Skeletal muscle tissue (tissue), 3 donors: ENCODE measurements at regions not wholly inside any gene's neighbourhood (a gene's known extent, or its start where the extent isn't known, plus 50 kb on each side); places are given as distances from the start of the nearest gene placed in this dataset.

Experiments
- H3K27ac ChIP-seq: one replicate; pipeline ENCODE4 v1.7.0; 2013; ENCODE audit warnings: mild to moderate bottlenecking, low read depth, low read length, inconsistent platforms
- H3K27me3 ChIP-seq, 3 donors: one replicate each; pipeline ENCODE4 v1.7.0; 2013; ENCODE audit warnings: low read length in 3 of 3; ENCODE audit not compliant: control insufficient read depth in 3 of 3, insufficient read depth in 3 of 3
- H3K36me3 ChIP-seq, 3 donors: one replicate each; pipeline ENCODE4 v1.7.0; 2013; ENCODE audit warnings: low read length in 3 of 3; ENCODE audit not compliant: control insufficient read depth in 3 of 3, insufficient read depth in 3 of 3
- H3K4me1 ChIP-seq, 3 donors: one replicate each; pipeline ENCODE4 v1.7.0; 2013; ENCODE audit warnings: low read length in 3 of 3, mild to moderate bottlenecking in 3 of 3; ENCODE audit not compliant: control insufficient read depth in 3 of 3, insufficient read depth in 3 of 3
- H3K4me3 ChIP-seq, 3 donors: one replicate each; pipeline ENCODE4 v1.7.0; 2013; ENCODE audit warnings: low read length in 3 of 3
- H3K9ac ChIP-seq, 3 donors: one replicate each; pipeline ENCODE4 v1.7.0; 2013; ENCODE audit warnings: low read length in 3 of 3, mild to moderate bottlenecking in 3 of 3, moderate library complexity in 2 of 3, low read depth in 1 of 3
- H3K9me3 ChIP-seq, 3 donors: one replicate each; pipeline ENCODE4 v1.7.0; 2013; ENCODE audit warnings: low read length in 3 of 3; ENCODE audit not compliant: control insufficient read depth in 3 of 3
- donor health status: Osteomylitis.

DNA sequence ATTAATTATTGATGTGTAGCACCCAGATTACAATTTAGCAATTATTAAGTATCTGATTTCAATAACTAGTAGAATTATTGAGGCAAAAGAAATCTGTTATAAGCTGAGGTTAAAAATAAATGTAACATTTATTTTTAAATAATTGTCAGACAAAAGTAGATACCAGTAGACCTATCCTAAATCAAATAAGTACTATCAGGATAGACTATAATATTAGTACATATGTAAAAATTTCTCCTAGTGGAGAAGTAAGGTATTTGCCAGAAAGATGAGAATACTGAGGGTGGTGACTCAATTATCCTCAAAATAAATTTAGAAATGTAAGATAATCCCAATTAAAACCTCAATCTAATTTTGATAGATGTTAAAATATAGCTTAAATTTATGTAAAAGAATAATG is 377.8 kb upstream of the CHRM3 start:
- H3K9ac ChIP-seq, result no peak overlapping the region
- no peaks in the 10 kb centered on the region for H3K27me3 ChIP-seq
- H3K27ac ChIP-seq, result no peak overlapping the region
- H3K9me3 ChIP-seq, result no peaks in the 10 kb centered on the region
- H3K36me3 ChIP-seq, result no peaks in the 10 kb centered on the region
- H3K4me1 ChIP-seq, result no peaks in the 10 kb centered on the region
- no peak overlapping the region for H3K4me3 ChIP-seq

GRCh38 chr1:239006276-239006675 is 380.1 kb upstream of the CHRM3 start:
- Histone ChIP-seq H3K9me3 (no peaks in the 10 kb centered on the region), H3K4me3 (no peak overlapping the region), H3K9ac (no peak overlapping the region), H3K36me3 (no peaks in the 10 kb centered on the region), H3K4me1 (no peaks in the 10 kb centered on the region), H3K27ac (no peak overlapping the region), H3K27me3 (no peaks in the 10 kb centered on the region)

- Histone ChIP-seq H3K27me3 (no peaks in the 10 kb centered on the region), H3K9ac (no peak overlapping the region), H3K9me3 (no peaks in the 10 kb centered on the region), H3K27ac (no peak overlapping the region), H3K4me1 (no peaks in the 10 kb centered on the region), H3K36me3 (no peaks in the 10 kb centered on the region), H3K4me3 (no peak overlapping the region)
These were observed 386.4 kb upstream of the CHRM3 start for GRCh38 chr1:238999944-239000343.

DNA sequence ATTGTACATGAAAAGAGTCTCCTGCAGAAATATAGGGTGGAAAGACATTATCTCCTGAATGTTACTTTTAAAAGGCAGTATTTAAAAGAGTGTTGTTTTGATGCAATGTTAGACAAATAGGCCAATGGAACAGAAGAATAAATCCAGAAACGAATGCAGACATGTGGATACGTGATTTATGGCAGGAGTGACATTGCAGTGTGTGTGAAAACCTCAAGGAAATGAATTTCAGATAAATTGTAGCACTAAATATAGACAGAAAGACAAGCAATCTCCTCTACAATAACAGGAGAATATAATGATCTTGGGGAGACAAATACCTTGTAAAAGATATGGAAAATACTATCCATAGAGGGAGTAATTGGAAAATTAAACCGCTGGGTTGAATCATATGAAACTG is 387.8 kb upstream of the CHRM3 start:
- Histone ChIP-seq H3K9ac (no peak overlapping the region), H3K36me3 (no peaks in the 10 kb centered on the region), H3K27me3 (no peaks in the 10 kb centered on the region), H3K9me3 (no peaks in the 10 kb centered on the region), H3K4me1 (no peaks in the 10 kb centered on the region), H3K27ac (no peak overlapping the region), H3K4me3 (no peak overlapping the region)

DNA sequence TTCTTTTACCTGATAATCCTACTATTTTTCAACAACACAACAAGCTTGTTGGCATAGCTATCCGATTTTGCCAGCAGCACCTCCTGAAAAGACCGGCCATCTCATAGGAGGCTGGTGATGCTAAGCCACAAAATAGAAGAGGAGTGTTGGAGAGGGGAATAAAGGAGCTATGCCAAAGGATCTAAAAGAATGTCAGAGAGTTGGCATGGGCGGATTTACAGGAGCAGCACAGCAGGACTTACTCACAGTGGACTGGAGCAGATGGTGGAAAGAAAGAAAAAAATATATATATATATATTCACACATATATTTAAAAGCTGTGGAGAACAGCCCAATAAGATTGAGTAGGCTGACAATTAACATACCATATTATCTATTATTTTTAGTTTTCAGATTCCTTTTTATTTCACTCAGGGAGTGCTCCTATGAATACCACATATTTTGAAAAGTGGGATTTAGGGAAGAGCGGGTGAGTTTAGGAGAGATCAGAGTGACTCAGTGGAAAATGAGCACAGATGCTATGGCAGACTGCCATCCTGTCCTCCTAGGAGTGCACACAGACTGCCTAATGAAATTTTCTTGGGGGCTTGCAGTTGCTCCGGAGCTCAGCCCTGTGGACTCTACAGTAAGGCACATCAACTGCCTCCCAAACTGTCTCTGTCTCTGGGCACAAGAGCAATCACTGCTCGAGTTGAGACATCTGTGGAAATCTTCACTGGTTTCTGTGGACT is 394.4 kb upstream of the CHRM3 start:
- no peaks in the 10 kb centered on the region for H3K27me3 ChIP-seq
- H3K4me3 ChIP-seq, result no peak overlapping the region
- H3K9ac ChIP-seq, result no peak overlapping the region
- no peaks in the 10 kb centered on the region for H3K4me1 ChIP-seq
- H3K27ac ChIP-seq, result no peak overlapping the region
- H3K36me3 ChIP-seq, result no peaks in the 10 kb centered on the region
- H3K9me3 ChIP-seq, result no peaks in the 10 kb centered on the region

- Histone ChIP-seq H3K4me1 (no peaks in the 10 kb centered on the region), H3K9ac (no peak overlapping the region), H3K36me3 (no peaks in the 10 kb centered on the region), H3K4me3 (no peak overlapping the region), H3K9me3 (no peaks in the 10 kb centered on the region), H3K27ac (no peak overlapping the region), H3K27me3 (no peaks in the 10 kb centered on the region)
These were observed 401.1 kb upstream of the CHRM3 start for GRCh38 chr1:238985312-238985711.

DNA sequence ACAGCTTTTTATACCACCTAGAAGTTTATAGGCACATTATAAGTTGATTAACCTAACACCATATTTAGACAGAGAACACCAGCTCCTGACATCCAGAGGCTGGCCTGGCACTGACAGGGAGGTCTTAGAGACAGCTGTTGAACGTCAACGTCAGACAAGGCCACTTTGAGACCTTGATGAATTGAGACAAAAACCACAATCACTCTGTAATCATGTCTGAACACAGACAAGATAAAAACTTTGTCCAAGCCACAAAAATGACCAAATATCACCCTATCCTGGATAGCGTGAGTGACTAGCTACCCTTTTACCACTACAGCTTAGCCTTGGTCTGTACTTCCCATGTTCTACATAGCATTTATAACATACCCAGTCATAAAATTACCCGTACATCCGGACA is 403.6 kb upstream of the CHRM3 start:
- H3K4me1 ChIP-seq, result no peaks in the 10 kb centered on the region

DNA sequence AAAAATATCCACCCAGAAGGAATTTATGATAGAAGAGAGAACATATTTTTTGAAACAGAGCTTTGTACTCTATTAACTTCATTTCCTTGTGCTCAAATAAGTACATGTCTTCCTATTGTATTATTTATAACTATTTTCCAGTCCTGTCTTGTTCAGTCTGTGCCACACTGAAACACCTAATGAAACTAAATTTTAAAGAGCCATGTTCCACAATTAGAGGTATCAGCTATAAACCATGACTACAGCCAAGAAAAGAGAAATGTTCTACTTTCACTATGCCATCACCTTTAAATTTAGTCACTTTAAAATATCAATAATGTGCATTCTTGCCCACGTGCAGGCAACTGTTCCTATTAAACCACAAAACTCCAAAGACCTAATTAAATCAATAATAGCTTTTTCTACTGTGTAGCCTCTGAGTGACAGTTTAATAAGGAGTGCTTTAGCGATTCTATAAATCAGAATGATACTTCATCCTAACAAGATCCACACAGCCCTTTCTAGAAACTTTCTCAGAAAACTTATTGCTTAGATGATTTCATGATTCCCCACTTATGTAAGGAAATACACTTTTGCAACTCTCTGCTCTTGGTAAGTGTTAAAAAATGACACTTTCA is 404.9 kb upstream of the CHRM3 start:
- Histone ChIP-seq H3K27me3 (no peaks in the 10 kb centered on the region), H3K27ac (no peak overlapping the region), H3K9ac (no peak overlapping the region), H3K9me3 (no peaks in the 10 kb centered on the region), H3K4me1 (no peaks in the 10 kb centered on the region), H3K4me3 (no peak overlapping the region), H3K36me3 (no peaks in the 10 kb centered on the region)

More for the DNA sequence above, 403.6 kb upstream of the CHRM3 start:
- Histone ChIP-seq H3K36me3 (no peaks in the 10 kb centered on the region), H3K9ac (no peak overlapping the region), H3K27ac (no peak overlapping the region), H3K27me3 (no peaks in the 10 kb centered on the region), H3K4me3 (no peak overlapping the region), H3K9me3 (no peaks in the 10 kb centered on the region)

DNA sequence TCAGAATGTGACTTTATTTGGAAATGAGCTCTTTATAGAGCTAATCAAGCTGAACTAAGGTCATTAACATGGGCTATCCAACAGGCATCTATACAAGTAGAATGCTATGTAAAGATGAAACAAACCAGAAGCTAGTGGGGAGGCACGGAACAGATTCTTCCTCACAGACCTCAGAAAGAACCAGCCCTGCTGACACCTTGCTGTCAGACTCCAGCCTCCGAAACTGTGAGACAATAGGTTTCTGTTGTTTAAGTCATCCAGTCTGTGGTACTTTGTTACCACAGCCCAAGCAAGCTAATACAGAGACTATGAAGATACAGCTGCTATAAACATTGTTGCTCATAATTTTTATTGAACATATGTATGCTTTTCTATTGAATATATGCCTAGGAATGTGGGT is 406.3 kb upstream of the CHRM3 start:
- Histone ChIP-seq H3K9me3 (no peaks in the 10 kb centered on the region), H3K27ac (no peak overlapping the region), H3K36me3 (no peaks in the 10 kb centered on the region), H3K4me3 (no peak overlapping the region), H3K9ac (no peak overlapping the region), H3K4me1 (no peaks in the 10 kb centered on the region), H3K27me3 (no peaks in the 10 kb centered on the region)

DNA sequence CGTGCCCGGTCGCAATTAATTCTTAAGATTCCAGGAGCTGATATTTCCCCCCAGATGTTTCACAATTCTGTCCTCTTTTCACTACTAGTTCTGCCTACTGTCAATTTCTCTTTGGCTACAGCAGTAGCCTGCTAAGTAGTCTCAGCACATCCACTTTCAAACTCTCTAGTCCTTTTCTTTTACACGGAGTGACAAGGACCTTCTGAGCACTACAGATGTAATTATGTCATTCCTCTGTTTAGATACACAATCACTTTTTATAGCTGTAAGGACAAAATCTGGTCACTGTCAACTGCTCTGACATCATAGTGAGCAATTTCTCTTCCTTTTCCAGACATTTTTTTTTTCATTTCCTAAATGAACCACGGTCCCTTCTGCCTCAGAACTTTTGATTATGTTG is 421.7 kb upstream of the CHRM3 start:
- H3K4me1 ChIP-seq, result no peaks in the 10 kb centered on the region
- H3K9ac ChIP-seq, result no peak overlapping the region
- no peaks in the 10 kb centered on the region for H3K36me3 ChIP-seq
- H3K27ac ChIP-seq, result no peak overlapping the region
- no peaks in the 10 kb centered on the region for H3K27me3 ChIP-seq
- no peak overlapping the region for H3K4me3 ChIP-seq
- H3K9me3 ChIP-seq, result no peaks in the 10 kb centered on the region
